H1 (cell line): ENCODE measurements at regions not wholly inside any gene's neighbourhood (a gene's known extent, or its start where the extent isn't known, plus 50 kb on each side); places are given as distances from the start of the nearest gene placed in this dataset.

Experiments
- BCL11A ChIP-seq, 2 experiments: IDR thresholded peaks; one replicate each; pipeline ENCODE4 v1.6.1; 2011; ENCODE audit warnings: low read depth in 2 of 2, low read length in 2 of 2, mild to moderate bottlenecking in 2 of 2
- FOSL1 ChIP-seq: IDR thresholded peaks from 2 replicates; pipeline ENCODE4 v1.6.1; 2011; ENCODE audit warnings: mild to moderate bottlenecking, low read depth, low read length, moderate library complexity; ENCODE audit not compliant: insufficient read depth
- KDM1A ChIP-seq: fragments of 200-600, 300-600 bp; sonication (generic); IDR thresholded peaks from 2 replicates; pipeline ENCODE4 v1.7.1; 2016; ENCODE audit warnings: mild to moderate bottlenecking, low read length, borderline replicate concordance
- TCF12 ChIP-seq: IDR thresholded peaks from 2 replicates; pipeline ENCODE4 v1.6.1; 2011; ENCODE audit warnings: low read depth, mild to moderate bottlenecking, low read length
- TF ChIP-seq, protein P1 (sequence below): fragments of 300-600 bp; sonication (generic); IDR thresholded peaks from 2 replicates; pipeline ENCODE4 v1.7.1; 2012; ENCODE audit warnings: low read length, moderate library complexity, mild to moderate bottlenecking, inconsistent platforms; ENCODE audit not compliant: insufficient replicate concordance
- TF ChIP-seq, protein P2 (sequence below): IDR thresholded peaks from 2 replicates; pipeline ENCODE4 v1.6.1; 2012; ENCODE audit warnings: low read length, inconsistent platforms

DNA sequence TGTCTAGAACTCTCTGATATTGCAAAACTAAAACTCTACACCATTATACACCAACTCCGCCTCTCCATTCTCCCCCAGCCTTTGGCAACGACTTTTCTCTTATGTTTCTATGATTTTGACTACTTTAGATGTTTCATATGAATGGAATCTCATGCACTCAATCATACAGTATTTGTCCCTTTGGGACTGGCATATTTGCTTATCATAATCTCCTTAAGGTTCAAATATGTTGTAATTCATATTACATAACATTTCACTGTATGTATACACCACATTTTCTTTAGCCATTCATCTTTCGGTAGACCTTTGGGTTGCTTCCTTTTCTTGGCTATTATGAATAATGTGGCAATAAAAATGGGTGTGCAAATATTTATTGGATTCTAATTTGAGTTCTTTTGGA lies 164.4 kb downstream of the ARL4A start (continued):
- TF ChIP-seq, protein P1, sequence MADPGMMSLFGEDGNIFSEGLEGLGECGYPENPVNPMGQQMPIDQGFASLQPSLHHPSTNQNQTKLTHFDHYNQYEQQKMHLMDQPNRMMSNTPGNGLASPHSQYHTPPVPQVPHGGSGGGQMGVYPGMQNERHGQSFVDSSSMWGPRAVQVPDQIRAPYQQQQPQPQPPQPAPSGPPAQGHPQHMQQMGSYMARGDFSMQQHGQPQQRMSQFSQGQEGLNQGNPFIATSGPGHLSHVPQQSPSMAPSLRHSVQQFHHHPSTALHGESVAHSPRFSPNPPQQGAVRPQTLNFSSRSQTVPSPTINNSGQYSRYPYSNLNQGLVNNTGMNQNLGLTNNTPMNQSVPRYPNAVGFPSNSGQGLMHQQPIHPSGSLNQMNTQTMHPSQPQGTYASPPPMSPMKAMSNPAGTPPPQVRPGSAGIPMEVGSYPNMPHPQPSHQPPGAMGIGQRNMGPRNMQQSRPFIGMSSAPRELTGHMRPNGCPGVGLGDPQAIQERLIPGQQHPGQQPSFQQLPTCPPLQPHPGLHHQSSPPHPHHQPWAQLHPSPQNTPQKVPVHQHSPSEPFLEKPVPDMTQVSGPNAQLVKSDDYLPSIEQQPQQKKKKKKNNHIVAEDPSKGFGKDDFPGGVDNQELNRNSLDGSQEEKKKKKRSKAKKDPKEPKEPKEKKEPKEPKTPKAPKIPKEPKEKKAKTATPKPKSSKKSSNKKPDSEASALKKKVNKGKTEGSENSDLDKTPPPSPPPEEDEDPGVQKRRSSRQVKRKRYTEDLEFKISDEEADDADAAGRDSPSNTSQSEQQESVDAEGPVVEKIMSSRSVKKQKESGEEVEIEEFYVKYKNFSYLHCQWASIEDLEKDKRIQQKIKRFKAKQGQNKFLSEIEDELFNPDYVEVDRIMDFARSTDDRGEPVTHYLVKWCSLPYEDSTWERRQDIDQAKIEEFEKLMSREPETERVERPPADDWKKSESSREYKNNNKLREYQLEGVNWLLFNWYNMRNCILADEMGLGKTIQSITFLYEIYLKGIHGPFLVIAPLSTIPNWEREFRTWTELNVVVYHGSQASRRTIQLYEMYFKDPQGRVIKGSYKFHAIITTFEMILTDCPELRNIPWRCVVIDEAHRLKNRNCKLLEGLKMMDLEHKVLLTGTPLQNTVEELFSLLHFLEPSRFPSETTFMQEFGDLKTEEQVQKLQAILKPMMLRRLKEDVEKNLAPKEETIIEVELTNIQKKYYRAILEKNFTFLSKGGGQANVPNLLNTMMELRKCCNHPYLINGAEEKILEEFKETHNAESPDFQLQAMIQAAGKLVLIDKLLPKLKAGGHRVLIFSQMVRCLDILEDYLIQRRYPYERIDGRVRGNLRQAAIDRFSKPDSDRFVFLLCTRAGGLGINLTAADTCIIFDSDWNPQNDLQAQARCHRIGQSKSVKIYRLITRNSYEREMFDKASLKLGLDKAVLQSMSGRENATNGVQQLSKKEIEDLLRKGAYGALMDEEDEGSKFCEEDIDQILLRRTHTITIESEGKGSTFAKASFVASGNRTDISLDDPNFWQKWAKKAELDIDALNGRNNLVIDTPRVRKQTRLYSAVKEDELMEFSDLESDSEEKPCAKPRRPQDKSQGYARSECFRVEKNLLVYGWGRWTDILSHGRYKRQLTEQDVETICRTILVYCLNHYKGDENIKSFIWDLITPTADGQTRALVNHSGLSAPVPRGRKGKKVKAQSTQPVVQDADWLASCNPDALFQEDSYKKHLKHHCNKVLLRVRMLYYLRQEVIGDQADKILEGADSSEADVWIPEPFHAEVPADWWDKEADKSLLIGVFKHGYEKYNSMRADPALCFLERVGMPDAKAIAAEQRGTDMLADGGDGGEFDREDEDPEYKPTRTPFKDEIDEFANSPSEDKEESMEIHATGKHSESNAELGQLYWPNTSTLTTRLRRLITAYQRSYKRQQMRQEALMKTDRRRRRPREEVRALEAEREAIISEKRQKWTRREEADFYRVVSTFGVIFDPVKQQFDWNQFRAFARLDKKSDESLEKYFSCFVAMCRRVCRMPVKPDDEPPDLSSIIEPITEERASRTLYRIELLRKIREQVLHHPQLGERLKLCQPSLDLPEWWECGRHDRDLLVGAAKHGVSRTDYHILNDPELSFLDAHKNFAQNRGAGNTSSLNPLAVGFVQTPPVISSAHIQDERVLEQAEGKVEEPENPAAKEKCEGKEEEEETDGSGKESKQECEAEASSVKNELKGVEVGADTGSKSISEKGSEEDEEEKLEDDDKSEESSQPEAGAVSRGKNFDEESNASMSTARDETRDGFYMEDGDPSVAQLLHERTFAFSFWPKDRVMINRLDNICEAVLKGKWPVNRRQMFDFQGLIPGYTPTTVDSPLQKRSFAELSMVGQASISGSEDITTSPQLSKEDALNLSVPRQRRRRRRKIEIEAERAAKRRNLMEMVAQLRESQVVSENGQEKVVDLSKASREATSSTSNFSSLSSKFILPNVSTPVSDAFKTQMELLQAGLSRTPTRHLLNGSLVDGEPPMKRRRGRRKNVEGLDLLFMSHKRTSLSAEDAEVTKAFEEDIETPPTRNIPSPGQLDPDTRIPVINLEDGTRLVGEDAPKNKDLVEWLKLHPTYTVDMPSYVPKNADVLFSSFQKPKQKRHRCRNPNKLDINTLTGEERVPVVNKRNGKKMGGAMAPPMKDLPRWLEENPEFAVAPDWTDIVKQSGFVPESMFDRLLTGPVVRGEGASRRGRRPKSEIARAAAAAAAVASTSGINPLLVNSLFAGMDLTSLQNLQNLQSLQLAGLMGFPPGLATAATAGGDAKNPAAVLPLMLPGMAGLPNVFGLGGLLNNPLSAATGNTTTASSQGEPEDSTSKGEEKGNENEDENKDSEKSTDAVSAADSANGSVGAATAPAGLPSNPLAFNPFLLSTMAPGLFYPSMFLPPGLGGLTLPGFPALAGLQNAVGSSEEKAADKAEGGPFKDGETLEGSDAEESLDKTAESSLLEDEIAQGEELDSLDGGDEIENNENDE = no peak
- no peak for TF ChIP-seq KDM1A
- TF ChIP-seq TCF12 = no peak
- no peak for TF ChIP-seq FOSL1
- TF ChIP-seq, protein P2, sequence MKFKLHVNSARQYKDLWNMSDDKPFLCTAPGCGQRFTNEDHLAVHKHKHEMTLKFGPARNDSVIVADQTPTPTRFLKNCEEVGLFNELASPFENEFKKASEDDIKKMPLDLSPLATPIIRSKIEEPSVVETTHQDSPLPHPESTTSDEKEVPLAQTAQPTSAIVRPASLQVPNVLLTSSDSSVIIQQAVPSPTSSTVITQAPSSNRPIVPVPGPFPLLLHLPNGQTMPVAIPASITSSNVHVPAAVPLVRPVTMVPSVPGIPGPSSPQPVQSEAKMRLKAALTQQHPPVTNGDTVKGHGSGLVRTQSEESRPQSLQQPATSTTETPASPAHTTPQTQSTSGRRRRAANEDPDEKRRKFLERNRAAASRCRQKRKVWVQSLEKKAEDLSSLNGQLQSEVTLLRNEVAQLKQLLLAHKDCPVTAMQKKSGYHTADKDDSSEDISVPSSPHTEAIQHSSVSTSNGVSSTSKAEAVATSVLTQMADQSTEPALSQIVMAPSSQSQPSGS = no peak
- TF ChIP-seq BCL11A (IDR thresholded peaks at IDR 0.05; ENCODE audit: low read depth in 2 of 2, low read length in 2 of 2) = no peak
